ENCODE measurements at regions not wholly inside any gene's neighbourhood (a gene's known extent, or its start where the extent isn't known, plus 50 kb on each side); places are given as distances from the start of the nearest gene placed in this dataset.

- Histone ChIP-seq H3K4me2 (ENCODE audit: low read length) (no peak overlapping the region), H3K27ac (ENCODE audit: low read depth, low read length, poor library complexity, severe bottlenecking) (no peak overlapping the region), H3K9me3 (ENCODE audit: low read length) (0 out of 2 replicates have a peak, but pooled peaks cover 15% of the 10 kb centered on the region), H3K4me1 (ENCODE audit: insufficient read depth, low read length, poor library complexity, severe bottlenecking) (no peaks in the 10 kb centered on the region), H2AFZ (ENCODE audit: low read length) (no peak overlapping the region), H3K9me2 (ENCODE audit: insufficient read depth, low read length) (no peaks in the 10 kb centered on the region), H3K4me3 (ENCODE audit: low read depth, low read length, poor library complexity, severe bottlenecking) (no peak overlapping the region), H3K79me2 (ENCODE audit: insufficient read depth, low read depth, low read length) (no peaks in the 10 kb centered on the region), H3K36me3 (ENCODE audit: insufficient read depth, low read length) (no peaks in the 10 kb centered on the region), H4K20me1 (ENCODE audit: insufficient read depth, low read length) (no peaks in the 10 kb centered on the region)
- POLR2A ChIA-PET = interaction anchor here (0.6 kb wide), 1 partner anchor 249 kb away, joined by 5 read pairs; no protein-coding TSS in a partner anchor
- CTCF ChIA-PET (ENCODE audit: unreplicated experiment) = no interaction called here
- DNase-seq (ENCODE audit: low spot score) = no peak
- no TSS peak for BruUV-seq (replicated peaks)
- intact Hi-C loops (cut with micrococcal nuclease; ENCODE audit: unreplicated experiment) = no loop called here
- no peak for TF ChIP-seq EZH2phosphoT487 (IDR thresholded peaks at IDR 0.05; ENCODE audit: borderline replicate concordance, low read depth, low read length)
- TF ChIP-seq CTCF (conservative IDR thresholded peaks at IDR 0.05; ENCODE audit: low read length) = no peak
Measured at GRCh38 chr7:46530081-46530750, 609.1 kb upstream of the IGFBP3 start.

GRCh38 chr7:46527360-46527759 lies 606.3 kb upstream of the IGFBP3 start:
- H3K4me2 ChIP-seq (ENCODE audit: low read length) = no peak overlapping the region
- ChIA-PET CTCF (ENCODE audit: unreplicated experiment) (no interaction called here), POLR2A (no interaction called here)
- H3K27ac ChIP-seq (ENCODE audit: low read depth, low read length, poor library complexity, severe bottlenecking) = no peak overlapping the region
- H3K4me1 ChIP-seq (ENCODE audit: insufficient read depth, low read length, poor library complexity, severe bottlenecking) = no peaks in the 10 kb centered on the region
- TF ChIP-seq CTCF (conservative IDR thresholded peaks at IDR 0.05; ENCODE audit: low read length) = no peak
- TF ChIP-seq EZH2phosphoT487 (IDR thresholded peaks at IDR 0.05; ENCODE audit: borderline replicate concordance, low read depth, low read length) = no peak
- H4K20me1 ChIP-seq (ENCODE audit: insufficient read depth, low read length) = no peaks in the 10 kb centered on the region
- no peaks in the 10 kb centered on the region for H3K9me2 ChIP-seq (ENCODE audit: insufficient read depth, low read length)
- no peak overlapping the region for H2AFZ ChIP-seq (ENCODE audit: low read length)
- H3K9me3 ChIP-seq (ENCODE audit: low read length) = 0 out of 2 replicates have a peak, but pooled peaks cover 15% of the 10 kb centered on the region
- no peak for DNase-seq (ENCODE audit: low spot score)
- H3K79me2 ChIP-seq (ENCODE audit: insufficient read depth, low read depth, low read length) = no peaks in the 10 kb centered on the region
- H3K4me3 ChIP-seq (ENCODE audit: low read depth, low read length, poor library complexity, severe bottlenecking) = no peak overlapping the region
- H3K36me3 ChIP-seq (ENCODE audit: insufficient read depth, low read length) = no peaks in the 10 kb centered on the region
- intact Hi-C loops (cut with micrococcal nuclease; ENCODE audit: unreplicated experiment) = no loop called here
- no TSS peak for BruUV-seq (replicated peaks)

GRCh38 chr7:46525876-46526275 lies 604.8 kb upstream of the IGFBP3 start:
- Histone ChIP-seq H3K9me3 (ENCODE audit: low read length) (0 out of 2 replicates have a peak, but pooled peaks cover 15% of the 10 kb centered on the region), H3K9me2 (ENCODE audit: insufficient read depth, low read length) (no peaks in the 10 kb centered on the region), H2AFZ (ENCODE audit: low read length) (no peak overlapping the region), H3K27ac (ENCODE audit: low read depth, low read length, poor library complexity, severe bottlenecking) (no peak overlapping the region), H4K20me1 (ENCODE audit: insufficient read depth, low read length) (no peaks in the 10 kb centered on the region), H3K36me3 (ENCODE audit: insufficient read depth, low read length) (no peaks in the 10 kb centered on the region), H3K4me2 (ENCODE audit: low read length) (no peak overlapping the region), H3K79me2 (ENCODE audit: insufficient read depth, low read depth, low read length) (no peaks in the 10 kb centered on the region), H3K4me1 (ENCODE audit: insufficient read depth, low read length, poor library complexity, severe bottlenecking) (no peaks in the 10 kb centered on the region), H3K4me3 (ENCODE audit: low read depth, low read length, poor library complexity, severe bottlenecking) (no peak overlapping the region)
- TF ChIP-seq CTCF (conservative IDR thresholded peaks at IDR 0.05; ENCODE audit: low read length) (no peak), EZH2phosphoT487 (IDR thresholded peaks at IDR 0.05; ENCODE audit: borderline replicate concordance, low read depth, low read length) (no peak)
- CTCF ChIA-PET (ENCODE audit: unreplicated experiment) = no interaction called here
- BruUV-seq (replicated peaks) = no TSS peak
- intact Hi-C loops (cut with micrococcal nuclease; ENCODE audit: unreplicated experiment) = no loop called here
- POLR2A ChIA-PET = interaction anchor here (0.7 kb wide), 1 partner anchor 1713 kb away, joined by 3 read pairs; no protein-coding TSS in a partner anchor
- DNase-seq (ENCODE audit: low spot score) = no peak
